Lower lobe of right lung (tissue), 2 donors: ENCODE measurements at regions not wholly inside any gene's neighbourhood (a gene's known extent, or its start where the extent isn't known, plus 50 kb on each side); places are given as distances from the start of the nearest gene placed in this dataset.

Source experiments
- ATAC-seq, 2 donors: fragments of 200-7000 bp; cut with Tn5 transposase; one replicate each; pipeline ENCODE4 v1.9.1; 2020 to 2022; ENCODE audit warnings: mild to moderate bottlenecking in 2 of 2, moderate library complexity in 2 of 2
- DNase-seq: peaks from one replicate; pipeline ENCODE4 v3.0.0-alpha.2; 2020
- H3K27ac ChIP-seq: fragments of 200-600 bp; one replicate; pipeline ENCODE4 v1.8.0; 2022
- H3K27me3 ChIP-seq: fragments of 200-600 bp; one replicate; pipeline ENCODE4 v1.8.0; 2022; ENCODE audit warnings: low read depth
- H3K36me3 ChIP-seq: fragments of 200-600 bp; one replicate; pipeline ENCODE4 v1.8.0; 2022; ENCODE audit warnings: mild to moderate bottlenecking
- H3K4me1 ChIP-seq: fragments of 200-600 bp; one replicate; pipeline ENCODE4 v1.8.0; 2022
- H3K4me3 ChIP-seq: fragments of 200-600 bp; one replicate; pipeline ENCODE4 v1.8.0; 2022; ENCODE audit warnings: mild to moderate bottlenecking
- H3K9me3 ChIP-seq: fragments of 200-600 bp; one replicate; pipeline ENCODE4 v1.8.0; 2022
- intact Hi-C: fragments of 100-400 bp; cut with DNase I; formaldehyde crosslinking; loops from one replicate; pipeline ENCODE4 v1.11.0; 2022
- TF ChIP-seq, protein P1 (sequence below): fragments of 200-600 bp; IDR thresholded peaks from one replicate; pipeline ENCODE4 v1.8.0; 2022; ENCODE audit warnings: antibody characterized with exemption, mild to moderate bottlenecking
- donor health status: DM: no; HTN: yes; CAD: no; lungs with severe emphysema.

DNA sequence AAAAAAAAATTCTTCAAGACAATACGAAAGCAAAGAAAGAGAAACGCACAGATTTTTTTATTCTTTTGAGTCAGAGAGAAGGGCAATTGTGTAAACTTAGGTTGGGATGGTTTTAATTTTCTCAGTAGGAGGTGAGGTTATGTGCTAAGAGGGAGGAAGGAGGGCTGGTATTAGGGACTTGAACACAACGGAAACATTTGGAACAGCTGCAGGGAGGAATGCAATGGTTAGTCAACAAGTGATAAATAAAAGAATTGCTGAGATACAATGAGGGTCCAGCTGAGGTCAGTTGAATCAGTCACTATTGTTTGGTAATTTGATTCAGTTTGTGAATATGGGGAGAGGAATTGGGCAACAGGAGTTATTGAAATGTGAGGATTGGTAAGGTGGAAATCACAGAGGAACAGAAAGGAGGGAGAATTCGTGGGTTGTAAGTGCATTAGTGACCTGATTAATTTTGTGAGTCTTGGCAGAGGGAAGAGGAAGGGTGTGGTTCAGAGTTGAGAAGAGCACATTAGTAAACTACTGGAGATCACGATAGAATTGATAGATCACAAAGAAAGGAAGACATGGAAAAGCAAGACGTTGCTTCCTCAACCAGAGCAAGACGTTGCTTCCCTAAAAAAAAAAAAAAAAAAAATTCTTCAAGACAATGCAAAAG, 499.5 kb upstream of the SPRY2 start:
- ATAC-seq (no peak), DNase-seq (no peak)
- intact Hi-C loops, result no loop called here
- Histone ChIP-seq H3K27ac (no peak overlapping the region), H3K36me3 (no peaks in the 10 kb centered on the region), H3K4me3 (no peak overlapping the region), H3K9me3 (no peaks in the 10 kb centered on the region), H3K27me3 (no peaks in the 10 kb centered on the region), H3K4me1 (no peaks in the 10 kb centered on the region)
- TF ChIP-seq, protein P1, sequence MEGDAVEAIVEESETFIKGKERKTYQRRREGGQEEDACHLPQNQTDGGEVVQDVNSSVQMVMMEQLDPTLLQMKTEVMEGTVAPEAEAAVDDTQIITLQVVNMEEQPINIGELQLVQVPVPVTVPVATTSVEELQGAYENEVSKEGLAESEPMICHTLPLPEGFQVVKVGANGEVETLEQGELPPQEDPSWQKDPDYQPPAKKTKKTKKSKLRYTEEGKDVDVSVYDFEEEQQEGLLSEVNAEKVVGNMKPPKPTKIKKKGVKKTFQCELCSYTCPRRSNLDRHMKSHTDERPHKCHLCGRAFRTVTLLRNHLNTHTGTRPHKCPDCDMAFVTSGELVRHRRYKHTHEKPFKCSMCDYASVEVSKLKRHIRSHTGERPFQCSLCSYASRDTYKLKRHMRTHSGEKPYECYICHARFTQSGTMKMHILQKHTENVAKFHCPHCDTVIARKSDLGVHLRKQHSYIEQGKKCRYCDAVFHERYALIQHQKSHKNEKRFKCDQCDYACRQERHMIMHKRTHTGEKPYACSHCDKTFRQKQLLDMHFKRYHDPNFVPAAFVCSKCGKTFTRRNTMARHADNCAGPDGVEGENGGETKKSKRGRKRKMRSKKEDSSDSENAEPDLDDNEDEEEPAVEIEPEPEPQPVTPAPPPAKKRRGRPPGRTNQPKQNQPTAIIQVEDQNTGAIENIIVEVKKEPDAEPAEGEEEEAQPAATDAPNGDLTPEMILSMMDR, result no peak

DNA sequence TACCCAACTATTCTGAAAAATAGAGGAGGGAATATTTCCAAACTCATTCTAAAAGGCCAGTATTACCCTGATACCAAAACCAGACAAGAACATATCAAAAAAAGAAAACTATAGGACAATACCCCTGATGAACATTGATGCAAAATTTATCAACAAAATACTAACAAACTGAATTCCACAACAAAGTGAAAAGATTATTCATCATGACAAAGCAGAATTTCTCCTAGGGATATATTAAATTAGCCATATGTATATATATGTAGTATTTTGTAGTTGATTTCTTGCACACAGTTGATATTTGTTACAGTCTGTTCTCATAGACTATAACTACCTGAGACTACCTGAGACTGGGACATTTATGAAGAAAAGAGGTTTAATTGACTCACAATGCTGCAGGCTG, 495.0 kb upstream of the SPRY2 start:
- DNase-seq, result no peak
- TF ChIP-seq, protein P1, result no peak
- peaks cover 13% of the 10 kb centered on the region for H3K9me3 ChIP-seq
- no peak overlapping the region for H3K4me3 ChIP-seq
- no peaks in the 10 kb centered on the region for H3K4me1 ChIP-seq
- H3K27ac ChIP-seq, result no peak overlapping the region
- no peaks in the 10 kb centered on the region for H3K27me3 ChIP-seq
- intact Hi-C loops, result no loop called here
- no peak for ATAC-seq
- H3K36me3 ChIP-seq, result no peaks in the 10 kb centered on the region

- intact Hi-C loops, result no loop called here
- Histone ChIP-seq H3K4me3 (no peak overlapping the region), H3K27me3 (no peaks in the 10 kb centered on the region), H3K9me3 (peaks cover 23% of the 10 kb centered on the region), H3K36me3 (no peaks in the 10 kb centered on the region), H3K27ac (no peak overlapping the region), H3K4me1 (no peaks in the 10 kb centered on the region)
- DNase-seq, result no peak
- TF ChIP-seq, protein P1, result no peak
- ATAC-seq, result no peak
Measured at GRCh38 chr13:80830431-80830830, 489.5 kb upstream of the SPRY2 start.

GRCh38 chr13:80828759-80829158, 487.8 kb upstream of the SPRY2 start:
- Histone ChIP-seq H3K4me3 (no peak overlapping the region), H3K4me1 (no peaks in the 10 kb centered on the region), H3K9me3 (peaks cover 13% of the 10 kb centered on the region), H3K27ac (no peak overlapping the region), H3K27me3 (no peaks in the 10 kb centered on the region), H3K36me3 (no peaks in the 10 kb centered on the region)
- DNase-seq (no peak), ATAC-seq (no peak)
- intact Hi-C loops, result no loop called here
- TF ChIP-seq, protein P1, result no peak

DNA sequence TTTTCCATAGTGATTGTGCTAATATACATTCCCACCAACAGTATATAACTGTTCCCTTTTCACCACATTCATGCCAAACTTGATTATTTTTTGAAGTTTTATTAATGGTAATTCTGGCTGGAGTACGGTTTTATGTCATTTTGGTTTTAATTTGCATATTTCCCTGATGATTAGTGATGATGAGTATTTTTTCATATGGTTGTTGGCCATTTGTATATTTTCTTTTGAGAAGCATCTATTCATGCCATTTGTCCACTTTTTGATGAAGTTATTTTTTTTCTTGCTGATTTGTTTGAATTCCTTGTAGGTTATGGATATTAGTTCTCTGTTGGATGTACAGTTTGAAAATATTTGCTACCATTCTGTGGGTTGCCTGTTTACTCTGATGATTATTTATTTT, 484.4 kb upstream of the SPRY2 start:
- TF ChIP-seq, protein P1, result no peak

More for the DNA sequence above, 484.4 kb upstream of the SPRY2 start:
- ATAC-seq (no peak), DNase-seq (no peak)
- Histone ChIP-seq H3K27me3 (no peaks in the 10 kb centered on the region), H3K9me3 (peaks cover 10% of the 10 kb centered on the region), H3K4me3 (no peak overlapping the region), H3K4me1 (no peaks in the 10 kb centered on the region), H3K36me3 (no peaks in the 10 kb centered on the region), H3K27ac (no peak overlapping the region)
- intact Hi-C loops, result no loop called here
